ENCODE measurements at regions not wholly inside any gene's neighbourhood (a gene's known extent, or its start where the extent isn't known, plus 50 kb on each side); places are given as distances from the start of the nearest gene placed in this dataset.
"Not testable (repeated sequence)": the region's sequence is repeated elsewhere in the genome, so short reads cannot be mapped to it uniquely, and the experiment has no call there.

DNA sequence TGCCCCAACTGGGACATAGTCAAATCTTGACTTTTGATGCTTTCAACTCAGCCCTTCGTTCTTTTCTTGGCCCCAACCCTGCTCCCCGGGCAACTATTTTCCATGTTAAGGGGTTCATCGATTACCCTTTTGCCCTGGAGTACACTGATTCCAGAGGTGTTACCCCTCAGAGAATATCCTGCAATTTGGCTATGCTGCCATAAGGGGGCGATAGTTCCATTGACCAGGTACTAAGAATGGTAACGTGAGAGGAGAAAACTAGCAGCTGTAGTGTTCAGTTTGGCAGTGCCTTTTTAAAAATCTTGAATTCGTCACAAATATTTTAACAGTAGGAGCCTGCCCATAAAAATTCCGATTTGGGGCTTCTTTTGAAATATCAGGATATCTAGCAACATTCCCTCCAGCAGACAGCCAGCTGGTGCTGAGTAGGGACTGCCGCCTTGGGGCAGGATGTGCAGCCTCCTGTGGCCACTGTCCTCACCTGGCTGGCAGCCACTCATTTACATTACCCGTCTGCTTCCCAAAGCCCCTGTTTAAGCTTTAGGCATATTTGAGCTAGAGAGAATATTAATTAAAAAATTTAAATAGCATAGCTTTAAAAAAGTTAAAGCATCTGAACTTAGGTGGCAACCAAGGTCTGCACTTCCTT lies 146.3 kb upstream of the SKOR2 start:
- DNase-seq, result peak; percentile 23

DNA sequence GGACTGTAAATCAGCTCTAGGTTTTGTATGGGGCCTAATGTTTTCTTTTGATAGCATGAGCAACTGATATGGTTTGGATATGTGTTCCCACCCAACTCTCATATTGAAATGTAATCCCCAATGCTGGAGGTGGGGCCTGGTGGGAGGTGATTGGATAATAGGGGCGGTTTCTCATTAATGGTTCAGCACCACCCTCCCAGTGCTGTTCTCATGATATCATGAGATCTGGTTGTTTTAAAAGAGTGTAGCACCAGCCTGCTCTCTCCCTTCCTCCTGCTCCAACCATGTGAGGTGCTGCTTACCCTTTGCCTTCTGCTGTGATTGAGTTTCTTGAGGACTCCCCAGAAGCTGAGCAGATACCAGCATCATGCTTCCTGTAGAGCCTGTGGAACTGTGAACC lies 140.2 kb upstream of the SKOR2 start:
- no peak for DNase-seq

DNA sequence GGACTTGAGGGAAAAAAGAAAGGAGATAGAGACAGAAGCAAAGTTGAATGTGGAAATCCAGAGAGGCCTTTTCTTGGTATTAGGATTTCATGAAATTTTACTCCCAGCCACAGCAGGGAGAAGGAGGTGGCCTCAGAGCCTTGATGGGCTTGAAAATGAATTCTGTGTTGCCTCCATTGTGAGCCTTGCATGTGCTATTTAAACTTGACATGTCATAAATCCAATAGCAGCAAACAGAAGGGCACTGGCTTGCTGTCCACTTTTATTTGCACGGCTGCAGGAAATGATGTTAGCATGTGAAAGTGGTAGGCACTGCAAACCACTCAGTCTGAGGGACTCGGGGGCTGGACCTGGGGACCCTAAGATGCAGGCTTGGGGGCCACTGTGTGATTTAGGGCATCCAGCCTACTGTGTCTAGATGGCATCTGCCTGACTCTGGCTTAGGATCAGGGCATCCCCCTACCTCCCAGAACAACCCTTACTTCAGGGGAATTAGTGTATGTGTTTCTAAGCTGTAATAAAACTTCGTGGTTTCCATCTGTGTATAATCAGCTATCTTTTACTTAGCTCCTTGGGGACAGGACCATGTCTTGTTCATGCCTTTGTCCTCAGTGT lies 139.1 kb upstream of the SKOR2 start:
- DNase-seq, result no peak

DNA sequence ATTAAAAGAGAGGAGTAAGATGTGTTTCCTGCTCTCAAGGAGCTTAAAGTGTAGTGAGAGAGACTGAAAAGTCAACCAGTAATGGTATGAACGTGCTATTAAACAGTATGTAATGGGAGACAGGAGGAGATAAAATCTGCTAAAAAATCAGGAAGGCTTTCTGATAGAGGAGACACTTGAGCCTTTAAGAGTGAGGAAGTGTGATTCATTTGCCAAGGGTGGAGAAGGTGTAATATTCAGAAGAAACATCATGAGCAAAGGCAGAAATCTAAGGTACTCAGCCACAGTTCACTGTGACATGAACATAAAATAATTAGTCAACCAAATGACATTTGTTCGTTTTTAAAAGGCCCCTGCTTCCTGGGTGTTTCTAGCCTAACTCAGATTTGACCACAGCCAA lies 137.8 kb upstream of the SKOR2 start:
- DNase-seq, result no peak

DNA sequence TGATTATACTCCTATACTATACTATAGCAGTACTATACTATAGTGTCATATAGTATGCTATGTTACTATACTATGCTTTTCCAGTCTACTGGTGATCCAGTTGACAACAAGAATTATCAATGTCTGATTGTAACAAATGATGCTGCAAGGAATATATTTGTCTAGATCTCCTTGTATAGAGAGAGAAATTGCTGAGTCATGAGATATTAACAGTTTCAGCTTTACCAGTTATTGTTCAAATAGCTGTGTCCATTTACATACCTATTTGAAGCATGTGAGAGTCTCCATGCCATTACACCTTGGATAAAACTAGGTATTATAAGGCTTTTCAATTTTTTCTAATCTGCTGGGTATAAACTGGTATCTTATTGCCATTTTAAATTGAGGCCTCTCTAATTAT lies 136.4 kb upstream of the SKOR2 start:
- DNase-seq, result no peak

DNA sequence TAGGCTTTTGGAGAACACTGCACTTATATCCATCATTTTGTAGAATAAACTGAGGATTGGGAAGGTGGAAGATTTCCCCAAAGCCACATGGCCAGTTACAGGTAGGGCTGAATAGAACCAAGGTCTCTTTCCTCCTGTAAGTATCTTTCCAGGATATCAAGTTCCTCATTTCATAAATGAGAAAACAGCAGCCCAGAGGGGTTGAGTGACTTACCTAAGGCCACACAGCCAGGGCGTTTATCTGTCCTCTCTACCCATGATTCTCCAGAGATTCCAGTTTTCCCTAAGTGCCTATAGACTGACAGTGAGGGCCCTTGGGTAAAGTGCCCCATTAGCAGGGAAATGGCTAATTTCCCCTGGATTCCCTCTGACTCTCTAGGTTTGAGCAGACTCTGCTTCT lies 132.3 kb upstream of the SKOR2 start:
- no peak for DNase-seq

DNA sequence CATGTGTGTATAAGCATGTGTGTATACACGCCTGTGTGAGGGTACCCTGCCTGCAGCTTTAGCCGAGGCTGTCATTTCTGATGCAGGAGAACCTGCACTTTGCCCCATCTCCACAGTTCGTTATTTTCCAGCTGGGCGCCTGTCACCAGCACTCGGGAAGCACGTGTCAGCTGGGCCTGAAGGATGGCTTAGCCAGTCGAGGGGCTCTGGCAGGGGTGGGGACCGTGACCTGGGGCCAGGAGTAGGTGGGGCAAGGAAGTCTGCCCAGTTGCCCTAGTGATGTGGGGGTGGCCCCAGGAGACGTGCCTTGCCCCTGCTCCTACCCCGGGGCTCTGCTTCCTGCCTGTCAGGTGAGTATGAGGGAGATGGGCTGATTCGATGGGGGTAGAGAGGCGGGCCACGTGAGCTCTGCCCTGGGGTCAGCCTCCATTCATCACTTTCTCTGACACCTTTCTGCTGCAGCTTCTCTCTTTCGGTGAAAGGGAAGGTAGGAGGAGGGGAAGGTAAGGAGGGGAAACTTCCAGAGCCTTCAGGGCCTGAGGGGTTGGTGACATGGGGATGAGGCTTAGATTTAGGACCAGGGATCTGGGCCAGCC lies 130.6 kb upstream of the SKOR2 start:
- no peak for DNase-seq

DNA sequence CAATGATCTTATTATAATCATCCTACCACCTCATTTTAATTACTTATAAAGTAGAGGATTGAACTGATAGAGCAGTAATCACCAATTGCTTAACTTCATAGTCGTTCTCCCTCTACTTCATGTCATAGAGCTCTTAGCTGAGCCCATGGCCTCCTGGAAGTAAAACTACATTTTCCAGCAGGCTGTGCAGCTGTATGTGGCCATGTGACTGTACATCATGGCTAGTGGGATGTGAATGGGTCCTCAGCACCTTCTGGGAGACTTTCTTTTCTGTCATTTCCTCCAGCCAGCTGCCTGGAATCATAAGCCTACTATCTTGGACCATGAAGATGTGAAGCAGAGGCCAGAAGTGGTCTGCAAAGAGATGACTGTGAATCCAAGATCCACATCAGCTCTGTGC lies 128.7 kb upstream of the SKOR2 start:
- no peak for DNase-seq

DNA sequence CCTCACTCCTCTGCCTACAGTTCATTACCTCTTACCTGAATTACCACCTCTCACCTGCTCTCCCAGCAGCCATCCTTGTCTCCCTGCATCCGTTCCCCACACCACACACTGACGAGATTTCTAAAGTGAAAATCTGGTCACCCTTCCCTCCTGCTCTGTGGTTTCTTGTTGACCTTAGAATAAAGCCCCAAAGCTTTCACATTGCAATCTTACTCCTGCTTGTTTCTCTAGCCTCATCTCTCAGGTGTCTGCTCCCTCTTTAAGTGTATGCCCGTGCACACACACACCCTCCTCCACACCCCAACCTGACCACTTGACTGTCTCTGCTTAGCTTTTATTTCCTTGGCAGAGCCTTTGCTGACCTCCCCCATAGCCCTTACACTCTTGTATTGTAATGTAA lies 122.0 kb upstream of the SKOR2 start:
- DNase-seq, result no peak

DNA sequence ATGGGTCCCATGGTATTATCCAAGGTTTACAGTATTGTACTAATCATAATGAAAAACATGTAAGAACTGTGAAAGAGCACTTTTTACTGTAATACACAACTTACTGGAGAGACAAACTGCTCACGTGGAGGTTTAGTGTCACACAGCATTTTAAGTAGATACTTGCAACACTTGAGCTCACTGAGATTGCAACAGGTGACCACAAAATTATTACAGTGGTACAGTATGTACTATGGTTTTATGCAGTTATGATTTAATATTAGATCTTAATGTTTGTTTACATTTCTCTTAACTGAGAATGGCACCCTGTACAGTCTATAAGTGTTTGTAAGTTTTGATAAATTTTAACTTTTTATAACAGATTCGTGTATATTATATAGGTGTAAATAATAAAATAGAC lies 118.6 kb upstream of the SKOR2 start:
- no peak for DNase-seq

DNA sequence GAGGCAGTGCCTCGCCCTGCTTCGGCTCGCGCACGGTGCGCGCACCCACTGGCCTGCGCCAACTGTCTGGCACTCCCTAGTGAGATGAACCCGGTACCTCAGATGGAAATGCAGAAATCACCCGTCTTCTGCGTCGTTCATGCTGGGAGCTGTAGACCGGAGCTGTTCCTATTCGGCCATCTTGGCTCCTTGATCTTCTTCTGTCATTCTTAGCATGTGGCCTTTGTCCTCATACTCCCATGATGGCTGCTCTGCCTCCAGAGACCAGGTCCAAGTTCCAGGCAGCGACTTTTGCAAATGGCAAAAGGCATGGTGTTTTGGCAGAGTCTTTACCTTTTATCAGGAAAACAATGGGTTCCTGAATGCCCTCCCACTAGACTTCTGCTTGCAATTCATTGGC lies 102.6 kb upstream of the SKOR2 start:
- DNase-seq, result not testable (repeated sequence)

DNA sequence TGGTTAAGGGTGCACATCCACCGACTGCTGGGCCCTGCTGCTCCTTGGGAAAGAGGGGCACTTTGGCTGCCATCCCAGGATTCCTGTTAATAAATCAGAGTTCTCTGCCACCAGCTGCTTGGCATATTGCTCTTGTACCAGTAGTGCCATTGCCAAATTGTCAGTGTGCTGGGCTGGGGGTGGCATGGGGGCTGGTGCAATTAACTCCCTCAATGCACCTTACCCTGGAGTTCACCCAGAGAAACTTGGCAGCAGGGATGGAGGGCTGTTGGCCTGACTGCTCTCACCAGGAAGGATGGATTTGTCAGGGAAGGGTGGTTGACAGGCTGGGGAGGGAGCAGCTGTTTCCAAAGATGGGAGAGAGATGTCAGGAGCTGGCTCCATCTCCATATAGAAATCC lies 94.6 kb upstream of the SKOR2 start:
- no peak for DNase-seq

DNA sequence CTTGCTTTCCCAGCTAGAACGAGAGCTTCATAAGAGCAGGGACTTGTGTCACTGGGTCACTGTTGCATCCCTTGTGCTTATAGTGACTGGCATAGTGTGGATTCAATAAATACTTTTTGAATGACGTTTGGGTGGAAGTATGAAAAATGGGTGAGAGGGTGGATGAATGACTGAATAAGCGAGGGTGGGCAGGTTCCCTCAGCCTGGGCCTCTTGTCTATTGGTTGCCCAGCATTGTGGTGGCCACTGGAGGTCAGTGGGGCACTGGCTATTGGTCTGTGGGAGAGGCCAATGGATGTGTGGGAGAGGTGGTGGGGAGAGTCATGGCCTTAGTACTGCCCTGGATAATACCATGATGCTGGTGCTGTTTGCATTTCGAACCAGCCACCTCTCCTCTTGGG lies 93.8 kb upstream of the SKOR2 start:
- no peak for DNase-seq

DNA sequence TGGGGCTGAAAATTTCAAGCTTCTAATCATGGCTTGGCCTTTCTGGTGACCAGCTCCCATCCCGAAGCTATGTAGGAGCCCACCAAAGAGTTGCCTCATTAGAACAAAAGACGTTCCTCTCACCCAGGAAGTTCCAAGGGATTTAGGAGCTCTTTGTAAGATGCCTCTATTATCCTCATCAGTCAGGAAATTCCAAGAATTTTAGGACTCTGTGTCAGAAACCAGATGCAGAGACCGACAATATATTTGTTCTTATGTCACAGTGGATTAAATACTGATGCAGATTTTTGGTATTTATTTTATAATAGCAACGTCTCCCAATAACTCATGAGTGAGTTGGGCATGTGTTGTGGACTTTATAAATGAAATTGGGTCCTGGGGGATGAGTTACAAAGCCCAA lies 91.8 kb upstream of the SKOR2 start:
- no peak for DNase-seq

DNA sequence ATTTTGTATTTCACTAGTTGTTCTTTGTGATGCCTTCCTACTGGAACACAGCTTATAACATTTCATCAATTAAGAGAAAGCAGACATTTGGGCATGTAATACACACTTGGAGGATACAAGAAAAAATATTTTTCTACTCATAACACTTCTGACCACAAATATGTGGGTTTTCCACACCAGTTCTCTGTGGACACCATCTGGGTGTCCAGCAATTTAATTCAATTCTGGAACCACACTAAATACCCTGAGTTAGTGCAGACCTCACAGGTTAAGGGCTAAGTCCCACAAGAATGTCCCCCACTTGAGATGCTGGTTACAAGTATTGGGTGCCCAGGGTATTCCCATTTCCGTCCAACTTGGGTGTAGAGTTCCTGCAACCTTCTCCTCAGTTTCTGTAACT lies 91.1 kb upstream of the SKOR2 start:
- no peak for DNase-seq

DNA sequence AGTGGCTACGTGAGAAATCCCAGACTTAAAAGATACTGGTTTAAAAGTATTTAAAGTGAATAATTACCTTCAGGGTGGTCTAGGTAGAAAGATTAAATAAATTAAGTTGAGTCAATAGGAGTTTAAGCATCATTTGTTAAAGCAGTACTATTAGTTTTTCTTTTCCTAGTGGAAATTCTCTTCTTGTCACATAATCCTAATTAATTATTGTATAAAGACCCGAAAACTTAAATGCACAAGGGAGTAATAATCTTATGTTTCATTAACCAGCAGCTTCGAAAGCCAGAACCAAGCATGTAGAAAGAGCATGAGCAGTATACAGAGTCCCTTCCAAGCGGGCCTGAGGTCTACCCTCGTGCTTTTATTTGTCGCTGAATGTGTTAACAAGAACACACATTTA lies 90.2 kb upstream of the SKOR2 start:
- no peak for DNase-seq

DNA sequence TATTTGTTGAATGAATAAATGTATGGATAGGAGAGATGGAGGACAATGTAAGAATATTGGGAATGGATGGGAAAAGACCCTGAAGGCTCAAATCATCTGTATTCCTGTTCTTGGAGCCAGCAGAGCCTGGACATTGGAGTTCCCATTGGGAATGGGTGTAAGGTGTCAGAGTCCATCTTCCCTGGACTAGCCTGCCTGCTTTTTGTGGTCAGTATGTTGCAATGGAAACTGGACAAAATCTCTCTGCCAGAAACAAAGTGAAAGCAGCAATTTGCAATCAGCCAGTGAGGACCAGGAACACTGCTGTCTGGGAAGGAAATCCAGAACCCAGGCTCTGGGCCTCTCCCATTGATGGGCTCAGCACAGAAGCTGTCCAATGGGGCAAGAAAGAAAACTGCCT lies 83.5 kb upstream of the SKOR2 start:
- no peak for DNase-seq

DNA sequence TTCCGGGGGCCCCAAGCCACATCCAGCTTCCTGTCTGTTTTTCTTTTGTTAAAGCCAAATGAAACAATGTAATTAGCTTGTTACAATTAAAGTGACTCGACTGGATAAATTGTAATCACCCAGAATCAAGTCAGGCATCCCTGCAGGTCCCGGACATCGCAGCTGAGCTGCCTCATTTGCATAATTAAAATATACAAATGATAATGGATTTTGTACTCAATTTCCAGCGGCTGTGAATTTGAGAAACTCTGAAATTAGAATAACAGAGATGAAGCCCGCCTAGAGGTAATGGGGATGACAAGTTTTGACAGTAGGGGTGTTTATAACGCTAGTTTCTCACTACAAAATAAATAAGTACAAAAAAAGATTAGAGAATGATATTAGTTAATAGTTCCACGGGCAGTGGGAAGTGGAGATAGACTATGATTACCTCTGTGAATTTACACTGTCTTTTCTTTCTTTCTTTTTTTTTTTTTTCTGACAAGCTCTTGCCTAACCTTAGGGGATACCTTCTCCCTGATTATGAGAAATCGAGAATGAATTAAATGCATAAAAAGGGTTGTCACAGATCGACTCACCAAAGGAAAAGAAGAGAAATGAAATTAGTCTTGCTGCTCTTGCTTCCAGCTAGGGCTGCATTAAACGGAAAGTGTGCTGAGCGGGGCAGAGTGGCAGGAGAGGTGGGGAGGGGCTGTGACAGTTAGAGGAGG lies 82.6 kb upstream of the SKOR2 start:
- DNase-seq, result no peak

DNA sequence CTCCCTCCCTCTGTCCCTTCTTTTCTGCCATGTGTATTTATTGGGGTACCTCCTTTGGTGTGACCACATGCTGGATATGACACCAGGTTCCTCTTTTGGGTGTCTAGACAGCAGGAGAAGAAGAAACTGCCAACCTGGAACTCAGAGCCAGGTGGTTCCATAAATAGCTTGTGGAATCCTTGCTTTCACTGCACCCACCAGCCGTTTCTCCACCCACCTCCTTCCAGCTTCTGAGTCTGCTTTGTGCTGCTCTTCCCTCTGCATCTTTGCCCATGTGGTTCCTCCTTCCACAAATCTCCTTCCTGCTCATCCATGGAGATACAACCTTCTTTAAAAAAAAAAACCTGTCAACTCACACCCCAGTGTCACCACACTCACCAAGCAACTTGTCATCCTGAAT lies 80.2 kb upstream of the SKOR2 start:
- DNase-seq, result no peak

DNA sequence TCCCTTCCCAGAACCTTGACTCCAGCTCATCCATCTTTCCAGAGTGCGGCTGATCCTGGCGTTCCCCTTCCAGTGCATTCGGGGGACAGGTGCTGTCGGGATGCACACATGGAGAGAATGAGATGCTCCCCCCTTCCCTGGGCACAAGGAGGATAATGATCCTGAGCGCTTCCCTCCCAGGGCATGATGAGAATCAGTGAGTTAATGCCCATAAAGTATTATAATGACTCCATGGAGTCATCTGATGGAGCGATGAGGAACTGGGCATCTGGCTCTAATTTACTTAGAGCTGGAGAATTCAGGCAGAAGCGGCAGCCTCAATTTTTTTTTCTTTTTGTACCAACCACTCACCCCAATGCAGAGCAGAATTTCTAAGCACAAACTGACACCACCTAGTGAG lies 79.6 kb upstream of the SKOR2 start:
- no peak for DNase-seq

DNA sequence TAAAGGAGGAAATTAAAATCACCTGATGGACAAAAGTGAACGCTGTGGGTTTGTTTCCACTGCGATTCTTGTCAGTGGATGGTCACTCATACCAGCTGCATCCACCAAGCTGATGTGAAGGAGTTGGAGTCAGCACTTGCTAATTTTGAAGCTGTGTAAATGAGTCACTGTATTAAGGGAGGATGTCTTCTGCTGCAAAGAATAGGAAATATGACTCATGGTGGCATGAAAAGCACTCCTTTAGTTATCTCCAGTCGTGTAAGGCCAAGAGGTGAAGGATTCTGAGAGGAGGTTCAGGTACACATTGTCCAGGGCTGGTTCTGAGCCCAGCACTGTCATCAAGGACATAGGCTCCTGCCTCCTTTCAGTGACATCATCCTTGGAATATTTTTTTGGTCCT lies 71.7 kb upstream of the SKOR2 start:
- no peak for DNase-seq

DNA sequence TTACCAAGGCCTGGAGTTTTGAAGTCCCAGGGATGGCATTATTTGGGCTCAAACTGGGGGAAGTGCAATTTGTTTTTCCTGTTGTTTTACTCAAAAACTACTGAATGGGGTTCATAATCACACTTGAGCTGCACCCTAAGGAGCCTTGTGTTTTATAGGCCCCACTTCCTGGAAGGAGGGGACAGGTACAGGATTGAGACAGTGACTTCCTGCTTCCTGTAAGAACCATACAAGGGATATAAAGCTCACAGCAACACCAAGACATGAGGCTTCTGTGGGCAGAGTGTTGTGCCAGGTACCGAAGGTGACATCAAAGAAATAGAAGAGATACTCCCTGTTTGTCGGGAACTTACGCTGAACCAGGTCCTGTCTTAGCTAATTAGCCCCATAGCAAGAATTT lies 70.4 kb upstream of the SKOR2 start:
- DNase-seq, result no peak

DNA sequence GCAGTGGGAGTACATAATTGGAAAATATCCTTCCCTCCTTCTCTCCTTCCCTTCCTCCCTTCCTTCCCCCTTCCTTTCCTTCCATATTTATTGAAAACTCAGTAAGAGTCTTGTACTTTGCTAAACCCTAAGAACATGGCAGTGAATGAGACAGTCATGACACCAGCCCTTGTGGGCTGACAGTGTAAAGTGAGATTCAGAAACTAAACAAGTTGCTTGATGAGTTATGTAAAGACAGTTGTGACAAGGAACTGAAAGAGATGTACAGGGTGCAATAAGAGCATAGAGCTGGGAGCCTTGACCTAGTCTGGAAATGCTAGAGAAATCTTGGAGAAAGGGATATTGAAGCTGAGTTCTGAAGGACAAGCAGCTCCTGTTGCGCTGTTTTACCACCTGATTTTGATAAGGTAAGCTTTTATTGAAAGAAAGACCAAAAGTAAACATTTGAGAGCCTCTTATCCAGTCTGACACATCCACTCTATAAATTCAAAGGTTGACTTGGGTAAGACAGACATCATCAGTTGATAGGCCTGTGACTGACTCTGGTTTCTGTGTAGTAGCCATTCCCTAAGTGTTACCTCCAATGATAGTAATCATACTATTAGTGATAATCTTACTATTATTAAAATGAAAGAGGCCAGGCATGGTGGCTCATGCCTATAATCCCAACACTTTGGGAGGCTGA lies 66.5 kb upstream of the SKOR2 start:
- no peak for DNase-seq

DNA sequence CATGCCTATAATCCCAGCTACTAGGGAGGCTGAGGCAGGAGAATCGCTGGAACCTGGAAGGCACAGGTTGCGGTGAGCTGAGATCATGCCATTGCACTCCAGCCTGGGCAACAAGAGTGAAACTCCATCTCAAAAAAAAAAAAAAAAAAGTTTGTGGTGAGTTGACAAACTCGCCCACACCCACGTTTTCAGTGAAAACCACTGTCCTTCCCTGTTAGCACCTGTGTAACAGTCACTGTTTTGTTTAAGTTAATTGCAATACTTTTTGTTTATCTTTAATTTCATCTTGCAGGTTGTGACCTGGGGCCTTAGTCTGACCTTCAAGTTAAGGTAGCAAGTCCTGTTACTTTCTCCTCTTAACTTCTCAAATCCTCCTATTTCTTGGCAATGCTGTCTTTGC lies 65.5 kb upstream of the SKOR2 start:
- DNase-seq, result no peak
